ENCODE measurements at regions not wholly inside any gene's neighbourhood (a gene's known extent, or its start where the extent isn't known, plus 50 kb on each side); places are given as distances from the start of the nearest gene placed in this dataset.
"Not testable (repeated sequence)": the region's sequence is repeated elsewhere in the genome, so short reads cannot be mapped to it uniquely, and the experiment has no call there.

- DNase-seq (ENCODE audit: low read depth, low spot score) = no peak
- no peak overlapping the region for H3K4me3 ChIP-seq (ENCODE audit: low read length)
Measured at GRCh38 chr14:34168656-34169055, 217.8 kb upstream of the EGLN3 start.

- H3K4me3 ChIP-seq (ENCODE audit: low read length) = no peak overlapping the region
- DNase-seq (ENCODE audit: low read depth, low spot score) = no peak
Measured at GRCh38 chr14:34165847-34166350, 215.0 kb upstream of the EGLN3 start.

- no peak for DNase-seq (ENCODE audit: low read depth, low spot score)
- H3K4me3 ChIP-seq (ENCODE audit: low read length) = no peak overlapping the region
Measured at GRCh38 chr14:34164162-34164864, 213.4 kb upstream of the EGLN3 start.

- H3K4me3 ChIP-seq (ENCODE audit: low read length) = no peak overlapping the region
- DNase-seq (ENCODE audit: low read depth, low spot score) = no peak
Measured at GRCh38 chr14:34161351-34162082, 210.6 kb upstream of the EGLN3 start.

- no peak for DNase-seq (ENCODE audit: low read depth, low spot score)
- H3K4me3 ChIP-seq (ENCODE audit: low read length) = no peak overlapping the region
Measured at GRCh38 chr14:34160619-34161018, 209.7 kb upstream of the EGLN3 start.

- no peak overlapping the region for H3K4me3 ChIP-seq (ENCODE audit: low read length)
Measured at GRCh38 chr14:34157651-34158050, 206.8 kb upstream of the EGLN3 start.

GRCh38 chr14:34147461-34147860 lies 196.6 kb upstream of the EGLN3 start:
- H3K4me3 ChIP-seq (ENCODE audit: low read length) = no peak overlapping the region
- no peak for DNase-seq (ENCODE audit: low read depth, low spot score)

More at GRCh38 chr14:34157651-34158050, 206.8 kb upstream of the EGLN3 start:
- DNase-seq (ENCODE audit: low read depth, low spot score) = no peak

GRCh38 chr14:34140127-34140526 lies 189.3 kb upstream of the EGLN3 start:
- DNase-seq (ENCODE audit: low read depth, low spot score); H3K4me3 ChIP-seq (ENCODE audit: low read length): not testable (repeated sequence)

- peak; percentile 30 for DNase-seq (ENCODE audit: low read depth, low spot score)
- H3K4me3 ChIP-seq (ENCODE audit: low read length) = not testable (repeated sequence)
Measured at GRCh38 chr14:34139160-34140121, 188.6 kb upstream of the EGLN3 start.

GRCh38 chr14:34138175-34138574 lies 187.3 kb upstream of the EGLN3 start:
- no peak overlapping the region for H3K4me3 ChIP-seq (ENCODE audit: low read length)
- no peak for DNase-seq (ENCODE audit: low read depth, low spot score)

GRCh38 chr14:34137001-34137745 lies 186.3 kb upstream of the EGLN3 start:
- no peak for DNase-seq (ENCODE audit: low read depth, low spot score)
- H3K4me3 ChIP-seq (ENCODE audit: low read length) = no peak overlapping the region

- DNase-seq (ENCODE audit: low read depth, low spot score) = no peak
- no peak overlapping the region for H3K4me3 ChIP-seq (ENCODE audit: low read length)
Measured at GRCh38 chr14:34135492-34135891, 184.6 kb upstream of the EGLN3 start.

- no peak overlapping the region for H3K4me3 ChIP-seq (ENCODE audit: low read length)
- no peak for DNase-seq (ENCODE audit: low read depth, low spot score)
Measured at GRCh38 chr14:34134484-34134883, 183.6 kb upstream of the EGLN3 start.

GRCh38 chr14:34129927-34130552 lies 179.2 kb upstream of the EGLN3 start:
- no peak for DNase-seq (ENCODE audit: low read depth, low spot score)

GRCh38 chr14:34128665-34129064 lies 177.8 kb upstream of the EGLN3 start:
- no peak for DNase-seq (ENCODE audit: low read depth, low spot score)
- H3K4me3 ChIP-seq (ENCODE audit: low read length) = no peak overlapping the region

More at GRCh38 chr14:34129927-34130552, 179.2 kb upstream of the EGLN3 start:
- no peak overlapping the region for H3K4me3 ChIP-seq (ENCODE audit: low read length)

- DNase-seq (ENCODE audit: low read depth, low spot score) = no peak
- no peak overlapping the region for H3K4me3 ChIP-seq (ENCODE audit: low read length)
Measured at GRCh38 chr14:34126586-34126985, 175.7 kb upstream of the EGLN3 start.

GRCh38 chr14:34124585-34124984 lies 173.7 kb upstream of the EGLN3 start:
- no peak for DNase-seq (ENCODE audit: low read depth, low spot score)
- no peak overlapping the region for H3K4me3 ChIP-seq (ENCODE audit: low read length)

GRCh38 chr14:34122650-34123049 lies 171.8 kb upstream of the EGLN3 start:
- no peak for DNase-seq (ENCODE audit: low read depth, low spot score)
- no peak overlapping the region for H3K4me3 ChIP-seq (ENCODE audit: low read length)
